ENCODE measurements at regions not wholly inside any gene's neighbourhood (a gene's known extent, or its start where the extent isn't known, plus 50 kb on each side); places are given as distances from the start of the nearest gene placed in this dataset.
"Not testable (repeated sequence)": the region's sequence is repeated elsewhere in the genome, so short reads cannot be mapped to it uniquely, and the experiment has no call there.

DNA sequence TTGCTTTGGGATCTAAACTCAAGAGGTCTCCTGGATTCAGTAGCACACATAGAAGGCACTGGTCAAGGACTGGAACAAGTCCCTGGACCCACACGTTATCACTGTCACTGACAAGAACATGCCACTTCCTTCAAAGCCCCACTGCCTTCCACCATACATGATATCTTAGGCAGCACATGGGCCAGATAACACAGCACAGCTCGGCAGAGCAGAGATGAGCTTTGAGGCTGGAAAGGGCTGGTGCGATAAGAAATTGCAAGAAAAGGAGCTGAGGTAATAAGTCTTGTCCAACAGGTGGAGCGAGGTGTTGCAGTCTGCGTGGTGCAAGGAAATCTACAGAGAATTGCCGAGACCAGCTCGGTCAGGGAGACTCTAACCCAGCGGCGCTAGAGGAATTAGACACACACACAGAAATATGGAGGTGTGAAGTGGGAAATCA is 139.8 kb upstream of the CDK13 start:
- H3K9me3 Mint-ChIP-seq, result no peaks in the 10 kb centered on the region
- H3K4me3 Mint-ChIP-seq, result no peak overlapping the region
- no peak overlapping the region for H3K27ac Mint-ChIP-seq

DNA sequence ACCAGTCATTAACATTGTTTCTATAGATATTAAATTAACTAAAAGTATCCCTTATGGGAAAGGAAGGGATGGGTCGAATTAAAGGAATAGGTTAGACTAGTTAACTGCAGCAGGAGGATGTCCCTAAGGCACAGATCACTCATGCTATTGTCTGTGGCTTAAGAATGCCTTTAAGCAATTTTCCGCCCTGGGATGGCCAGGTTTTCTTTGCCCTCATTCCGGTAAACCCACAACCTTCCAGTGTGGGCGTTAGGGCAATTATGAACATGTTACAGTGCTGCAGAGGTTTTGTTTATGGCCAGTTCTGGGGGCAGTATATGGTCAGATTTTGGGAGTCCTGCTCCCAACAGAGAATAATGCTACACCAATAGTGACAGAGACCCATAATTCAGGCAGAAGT is 139.3 kb upstream of the CDK13 start:
- Mint-ChIP-seq H3K27ac (no peak overlapping the region), H3K4me3 (no peak overlapping the region), H3K36me3 (ENCODE audit: low read depth) (no peaks in the 10 kb centered on the region), H3K4me1 (ENCODE audit: low read depth) (no peaks in the 10 kb centered on the region), H3K9me3 (no peaks in the 10 kb centered on the region), H3K27me3 (peaks cover 19% of the 10 kb centered on the region)

More for the DNA sequence above, 139.8 kb upstream of the CDK13 start:
- Mint-ChIP-seq H3K4me1 (ENCODE audit: low read depth) (no peaks in the 10 kb centered on the region), H3K27me3 (peaks cover 15% of the 10 kb centered on the region), H3K36me3 (ENCODE audit: low read depth) (no peaks in the 10 kb centered on the region)

DNA sequence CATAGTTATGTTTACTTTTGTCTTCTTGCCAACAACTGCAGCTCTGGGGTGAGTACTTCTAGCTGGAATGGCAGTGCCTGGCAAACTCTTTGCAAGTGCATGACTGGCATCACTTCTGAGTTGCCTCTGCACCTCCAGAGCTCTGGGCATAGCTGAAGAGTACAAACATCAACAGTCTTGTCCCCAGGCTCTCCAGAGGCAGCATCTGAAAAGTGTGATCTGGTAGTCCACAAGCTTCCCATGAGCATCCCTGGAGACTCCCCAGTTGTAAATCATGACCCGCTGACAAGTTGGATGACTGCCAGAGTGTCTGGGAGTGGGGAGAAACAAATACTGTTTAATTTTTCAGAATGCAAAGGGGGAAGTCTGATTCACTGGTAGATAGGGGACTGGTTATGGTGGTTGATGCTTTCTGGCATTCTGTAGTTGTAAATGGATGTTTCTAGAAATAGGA is 138.9 kb upstream of the CDK13 start:
- Mint-ChIP-seq H3K4me3 (no peak overlapping the region), H3K4me1 (ENCODE audit: low read depth) (no peaks in the 10 kb centered on the region), H3K27me3 (peaks cover 23% of the 10 kb centered on the region), H3K27ac (no peak overlapping the region), H3K36me3 (ENCODE audit: low read depth) (no peaks in the 10 kb centered on the region), H3K9me3 (no peaks in the 10 kb centered on the region)

DNA sequence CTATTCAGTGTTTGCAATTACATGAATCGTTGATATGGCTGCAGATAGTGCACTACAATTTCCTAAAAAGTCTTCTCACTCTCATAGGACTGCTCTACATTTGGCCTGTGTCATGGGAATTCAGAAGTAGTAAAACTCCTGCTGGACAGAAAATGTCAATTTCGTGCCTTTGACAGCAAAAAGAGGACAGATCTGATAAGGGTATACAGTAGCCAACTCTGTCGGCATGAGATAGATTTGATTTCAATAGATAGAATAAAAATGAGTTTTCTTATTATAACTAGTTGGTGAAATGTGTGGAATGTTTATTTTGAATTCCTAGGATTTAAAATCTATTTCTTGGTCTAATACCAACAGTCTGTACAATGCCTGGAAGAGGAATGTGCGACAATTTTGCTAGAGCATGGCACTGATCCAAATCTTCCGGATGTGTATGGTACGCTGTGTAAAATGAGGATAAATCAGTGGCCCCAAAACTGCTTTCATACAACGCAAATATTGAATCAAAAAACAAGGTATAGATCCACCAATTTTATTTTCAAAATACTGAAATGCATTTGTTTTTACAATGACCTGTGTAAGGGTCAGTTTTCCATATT is 133.5 kb upstream of the CDK13 start:
- H3K27ac Mint-ChIP-seq, result no peak overlapping the region
- no peak overlapping the region for H3K4me3 Mint-ChIP-seq
- H3K36me3 Mint-ChIP-seq (ENCODE audit: low read depth), result no peaks in the 10 kb centered on the region
- H3K9me3 Mint-ChIP-seq, result no peaks in the 10 kb centered on the region
- peaks cover 57% of the 10 kb centered on the region for H3K27me3 Mint-ChIP-seq
- no peaks in the 10 kb centered on the region for H3K4me1 Mint-ChIP-seq (ENCODE audit: low read depth)

DNA sequence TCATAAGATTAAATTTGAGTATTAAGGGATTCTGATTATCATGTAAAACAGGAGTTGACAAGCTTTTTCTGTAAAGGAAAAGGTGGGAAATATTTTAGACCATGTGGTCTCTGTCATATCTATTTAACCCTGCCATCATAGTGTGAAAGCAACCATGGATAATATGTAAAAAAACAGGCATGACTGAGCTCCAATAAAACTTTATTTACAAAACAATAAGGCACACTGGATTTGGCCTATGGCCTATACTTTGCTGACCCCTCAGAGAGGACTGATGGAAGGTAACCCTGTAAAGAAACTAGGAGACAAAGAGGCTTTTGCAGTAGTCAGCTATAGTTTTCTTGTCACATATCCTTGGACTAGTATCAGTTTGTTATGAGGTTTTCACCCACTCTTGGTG is 130.5 kb upstream of the CDK13 start:
- Mint-ChIP-seq H3K27me3 (peaks cover 60% of the 10 kb centered on the region), H3K9me3 (no peaks in the 10 kb centered on the region), H3K4me3 (no peak overlapping the region), H3K36me3 (ENCODE audit: low read depth) (no peaks in the 10 kb centered on the region), H3K27ac (no peak overlapping the region), H3K4me1 (ENCODE audit: low read depth) (no peaks in the 10 kb centered on the region)

DNA sequence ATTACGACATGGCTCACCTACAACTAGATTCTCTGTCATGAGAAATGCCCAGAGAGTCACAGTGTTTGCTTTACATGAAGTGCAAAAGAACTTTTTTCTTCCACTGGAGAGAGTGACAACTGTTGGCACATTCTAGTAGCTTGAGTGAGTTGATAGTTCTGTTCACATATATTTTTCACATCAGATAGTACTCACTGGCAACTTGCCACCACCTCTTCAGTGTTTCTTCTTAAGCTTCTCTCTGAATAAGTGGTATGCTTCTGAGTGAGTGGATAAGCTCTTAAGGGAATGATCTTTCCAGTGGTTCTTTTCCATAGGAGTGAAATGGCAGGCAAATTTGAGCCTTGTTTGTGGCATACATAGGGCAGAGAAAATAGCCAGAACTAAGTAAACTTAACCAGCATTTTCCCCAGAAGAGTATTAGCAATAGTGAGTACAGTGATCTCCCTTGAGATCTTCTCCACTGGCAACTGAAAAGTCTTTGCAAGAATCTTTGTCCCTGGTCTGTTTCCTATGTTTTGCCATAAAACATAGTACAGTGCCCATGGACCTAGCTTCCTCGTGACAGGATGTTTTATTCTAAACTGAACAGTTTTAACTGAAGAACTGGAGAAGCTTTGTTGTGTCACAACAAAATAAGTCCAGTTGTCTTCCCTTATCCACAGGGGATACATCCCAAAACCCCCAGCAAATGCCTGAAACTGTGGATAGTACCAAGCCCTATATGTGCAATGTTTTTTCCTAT is 125.4 kb upstream of the CDK13 start:
- Mint-ChIP-seq H3K27ac (no peak overlapping the region), H3K27me3 (peaks cover 54% of the 10 kb centered on the region), H3K36me3 (ENCODE audit: low read depth) (no peaks in the 10 kb centered on the region), H3K4me1 (ENCODE audit: low read depth) (no peaks in the 10 kb centered on the region), H3K4me3 (no peak overlapping the region), H3K9me3 (no peaks in the 10 kb centered on the region)

DNA sequence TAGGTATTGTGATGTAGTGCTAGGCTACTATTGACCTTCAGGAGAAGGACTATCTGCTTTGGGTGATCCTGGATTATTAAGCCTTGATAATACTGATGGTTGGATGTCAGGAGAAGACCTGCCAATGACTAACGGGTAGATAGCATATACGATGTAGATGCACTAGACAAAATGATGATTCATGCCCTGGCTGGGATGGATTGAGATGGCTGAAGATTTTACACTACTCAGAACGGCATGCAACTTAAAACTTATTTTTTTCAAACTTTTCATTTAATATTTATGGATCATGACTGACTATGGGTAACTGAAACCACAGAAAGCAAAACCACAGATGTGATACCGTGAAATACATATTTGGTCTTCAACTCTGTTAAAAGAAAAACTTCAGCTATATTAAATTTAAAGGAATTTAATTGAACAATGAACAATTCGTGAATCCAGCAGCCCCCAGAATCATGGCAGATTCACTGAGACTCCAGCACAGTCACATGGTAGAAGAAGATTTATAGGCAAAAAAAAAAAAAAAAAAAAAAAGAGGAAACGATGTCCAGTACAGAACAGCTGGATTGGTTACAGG is 124.6 kb upstream of the CDK13 start:
- H3K4me1 Mint-ChIP-seq (ENCODE audit: low read depth), result no peaks in the 10 kb centered on the region
- H3K36me3 Mint-ChIP-seq (ENCODE audit: low read depth), result no peaks in the 10 kb centered on the region
- peaks cover 58% of the 10 kb centered on the region for H3K27me3 Mint-ChIP-seq
- H3K4me3 Mint-ChIP-seq, result no peak overlapping the region
- no peaks in the 10 kb centered on the region for H3K9me3 Mint-ChIP-seq
- H3K27ac Mint-ChIP-seq, result no peak overlapping the region

DNA sequence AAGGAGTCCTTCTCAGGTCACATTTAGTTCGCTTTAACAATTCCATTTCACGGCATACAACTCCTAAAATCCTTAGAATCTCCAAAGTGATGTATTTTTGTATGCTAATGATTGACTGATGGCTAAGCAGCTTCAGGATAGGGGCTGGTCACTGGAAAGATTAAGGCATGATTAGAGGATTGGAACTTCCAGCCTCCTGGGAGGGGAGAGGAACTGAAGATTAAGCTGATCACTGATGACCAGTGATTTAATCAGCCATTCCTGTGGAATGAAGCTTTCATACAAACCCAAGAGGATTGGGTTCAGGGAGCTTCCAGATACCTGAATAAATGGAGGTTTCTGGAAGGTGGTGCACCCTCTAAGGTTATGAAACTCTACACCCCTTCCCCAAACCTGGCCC is 123.9 kb upstream of the CDK13 start:
- Mint-ChIP-seq H3K4me1 (ENCODE audit: low read depth) (no peaks in the 10 kb centered on the region), H3K9me3 (no peaks in the 10 kb centered on the region), H3K27me3 (peaks cover 53% of the 10 kb centered on the region), H3K27ac (no peak overlapping the region), H3K4me3 (no peak overlapping the region), H3K36me3 (ENCODE audit: low read depth) (no peaks in the 10 kb centered on the region)

DNA sequence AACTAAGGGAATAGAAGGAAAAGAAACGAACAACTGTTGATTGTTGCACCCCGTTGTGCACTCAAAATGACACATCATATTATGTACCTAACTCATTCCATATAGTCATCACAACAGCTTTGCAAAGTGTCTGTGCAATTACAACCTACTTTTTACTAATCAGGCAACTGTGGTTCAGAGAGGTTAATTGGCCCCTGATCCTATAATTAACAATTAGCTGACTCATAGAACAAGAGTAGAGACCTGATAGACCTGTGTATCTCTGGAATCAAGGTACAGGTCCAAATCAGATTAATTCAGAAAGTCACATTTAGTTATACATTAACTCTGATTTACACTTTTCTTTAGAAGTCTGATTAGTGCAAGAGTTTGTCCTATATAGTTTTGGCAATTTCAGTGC is 122.5 kb upstream of the CDK13 start:
- Mint-ChIP-seq H3K36me3 (ENCODE audit: low read depth) (no peaks in the 10 kb centered on the region), H3K4me1 (ENCODE audit: low read depth) (no peaks in the 10 kb centered on the region), H3K9me3 (no peaks in the 10 kb centered on the region), H3K4me3 (no peak overlapping the region), H3K27me3 (peaks cover 56% of the 10 kb centered on the region), H3K27ac (no peak overlapping the region)

DNA sequence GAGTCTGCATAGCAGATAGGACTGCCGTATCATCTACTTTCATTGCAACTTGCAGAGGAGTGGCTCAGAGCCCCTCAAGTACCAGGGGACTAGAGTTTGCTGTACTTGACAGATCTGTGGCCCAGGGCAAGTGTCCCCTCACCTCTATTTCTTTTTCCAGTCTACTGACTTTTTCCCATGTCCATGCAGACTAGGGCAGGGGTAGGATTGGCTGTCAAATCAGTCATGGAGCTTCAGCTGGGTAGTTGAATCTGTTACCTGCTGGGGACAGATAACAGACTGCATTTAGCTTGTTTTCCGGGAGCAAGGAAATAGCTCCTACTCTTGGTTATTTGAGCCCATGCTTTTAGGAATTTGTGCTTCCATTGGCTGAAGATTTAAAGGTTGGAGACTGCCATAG is 121.0 kb upstream of the CDK13 start:
- H3K4me1 Mint-ChIP-seq (ENCODE audit: low read depth), result no peaks in the 10 kb centered on the region
- no peaks in the 10 kb centered on the region for H3K9me3 Mint-ChIP-seq
- H3K36me3 Mint-ChIP-seq (ENCODE audit: low read depth), result no peaks in the 10 kb centered on the region
- H3K27me3 Mint-ChIP-seq, result peaks cover 57% of the 10 kb centered on the region
- no peak overlapping the region for H3K4me3 Mint-ChIP-seq
- no peak overlapping the region for H3K27ac Mint-ChIP-seq

DNA sequence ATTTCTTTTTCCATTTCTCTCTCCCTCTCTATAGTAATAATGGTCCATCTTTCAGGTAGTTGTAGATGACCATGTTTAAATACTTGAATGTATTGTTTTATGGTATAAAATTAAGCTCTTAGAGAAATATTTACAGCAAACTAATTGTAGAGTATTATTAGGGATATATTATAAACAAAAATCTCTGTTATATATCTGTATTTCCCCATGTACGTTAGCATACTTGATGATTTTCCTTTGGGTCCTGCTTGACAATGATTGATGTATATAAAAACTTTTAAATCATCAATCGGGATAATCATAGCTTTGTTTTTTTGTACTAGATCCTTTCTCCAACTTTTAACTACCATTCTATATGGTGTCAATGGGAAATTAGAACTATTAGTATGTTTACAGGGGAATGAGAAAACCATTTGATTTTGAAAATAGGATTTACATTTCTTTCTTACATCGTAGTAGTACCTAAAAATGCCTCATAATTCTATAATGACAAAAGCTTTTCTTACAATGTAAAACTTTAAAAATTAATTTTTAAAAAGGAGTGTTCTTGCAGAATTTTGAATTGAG is 117.5 kb upstream of the CDK13 start:
- Mint-ChIP-seq H3K4me1 (ENCODE audit: low read depth) (no peaks in the 10 kb centered on the region), H3K4me3 (peak overlapping the region; percentile 39), H3K9me3 (no peaks in the 10 kb centered on the region), H3K27me3 (peaks cover 65% of the 10 kb centered on the region), H3K36me3 (ENCODE audit: low read depth) (no peaks in the 10 kb centered on the region), H3K27ac (no peak overlapping the region)

DNA sequence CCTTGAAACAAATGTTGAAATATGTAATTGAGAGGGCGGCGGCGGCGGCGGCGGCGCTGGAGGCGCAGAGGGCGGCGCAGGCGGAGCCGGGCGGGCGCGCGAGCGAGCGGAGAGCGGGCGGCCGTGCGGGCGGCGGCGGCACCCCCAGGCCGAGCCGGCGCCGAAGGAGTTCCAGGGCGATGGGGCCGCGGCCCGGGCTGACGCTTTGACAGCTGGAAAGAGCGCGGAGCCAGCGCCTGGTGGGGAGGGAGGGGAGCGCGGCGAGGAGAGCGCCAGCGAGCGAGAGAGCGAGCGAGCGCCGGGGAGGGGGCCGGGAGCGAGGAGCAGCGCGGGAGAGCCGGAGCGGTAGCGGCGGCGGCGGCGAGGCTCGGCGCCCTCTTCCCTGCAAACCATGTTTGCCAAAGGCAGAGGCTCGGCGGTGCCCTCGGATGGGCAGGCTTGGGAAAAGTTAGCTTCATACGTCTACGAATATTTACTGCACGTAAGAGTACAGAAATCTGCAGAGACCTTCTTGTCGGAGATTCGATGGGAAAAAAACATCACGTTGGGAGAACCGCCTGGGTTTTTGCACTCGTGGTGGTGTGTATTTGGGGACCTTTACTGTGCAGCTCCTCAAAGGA is 116.8 kb upstream of the CDK13 start:
- H3K27me3 Mint-ChIP-seq, result peaks cover 61% of the 10 kb centered on the region

DNA sequence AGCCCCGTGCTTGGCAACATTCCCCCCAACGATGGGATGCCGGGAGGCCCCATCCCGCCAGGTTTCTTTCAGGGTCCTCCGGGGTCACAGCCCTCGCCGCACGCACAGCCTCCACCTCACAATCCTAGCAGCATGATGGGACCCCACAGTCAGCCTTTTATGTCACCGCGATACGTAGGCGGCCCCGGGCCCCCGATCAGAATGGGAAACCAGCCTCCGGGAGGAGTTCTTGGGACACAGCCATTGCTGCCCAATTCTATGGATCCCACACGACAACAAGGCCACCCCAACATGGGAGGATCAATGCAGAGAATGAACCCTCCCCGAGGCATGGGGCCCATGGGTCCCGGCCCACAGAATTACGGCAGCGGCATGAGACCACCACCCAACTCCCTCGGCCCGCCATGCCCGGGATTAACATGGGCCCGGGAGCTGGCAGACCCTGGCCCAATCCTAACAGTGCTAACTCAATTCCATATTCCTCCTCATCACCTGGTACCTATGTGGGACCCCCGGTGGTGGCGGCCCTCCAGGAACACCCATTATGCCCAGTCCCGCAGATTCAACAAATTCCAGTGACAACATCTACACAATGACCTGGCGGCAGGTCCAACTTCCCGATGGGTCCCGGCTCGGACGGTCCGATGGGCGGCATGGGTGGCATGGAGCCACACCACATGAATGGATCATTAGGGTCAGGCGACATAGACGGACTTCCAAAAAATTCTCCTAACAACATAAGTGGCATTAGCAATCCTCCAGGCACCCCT is 116.0 kb upstream of the CDK13 start:
- Mint-ChIP-seq H3K27me3 (peaks cover 56% of the 10 kb centered on the region), H3K4me3 (peak overlapping the region; percentile 40)
- H3K4me1 Mint-ChIP-seq (ENCODE audit: low read depth); H3K9me3 Mint-ChIP-seq; H3K36me3 Mint-ChIP-seq (ENCODE audit: low read depth); H3K27ac Mint-ChIP-seq: not testable (repeated sequence)

More for the DNA sequence above, 116.8 kb upstream of the CDK13 start:
- not testable (repeated sequence) for H3K36me3 Mint-ChIP-seq (ENCODE audit: low read depth); H3K27ac Mint-ChIP-seq; H3K9me3 Mint-ChIP-seq; H3K4me1 Mint-ChIP-seq (ENCODE audit: low read depth)
- peak overlapping the region; percentile 40 for H3K4me3 Mint-ChIP-seq

DNA sequence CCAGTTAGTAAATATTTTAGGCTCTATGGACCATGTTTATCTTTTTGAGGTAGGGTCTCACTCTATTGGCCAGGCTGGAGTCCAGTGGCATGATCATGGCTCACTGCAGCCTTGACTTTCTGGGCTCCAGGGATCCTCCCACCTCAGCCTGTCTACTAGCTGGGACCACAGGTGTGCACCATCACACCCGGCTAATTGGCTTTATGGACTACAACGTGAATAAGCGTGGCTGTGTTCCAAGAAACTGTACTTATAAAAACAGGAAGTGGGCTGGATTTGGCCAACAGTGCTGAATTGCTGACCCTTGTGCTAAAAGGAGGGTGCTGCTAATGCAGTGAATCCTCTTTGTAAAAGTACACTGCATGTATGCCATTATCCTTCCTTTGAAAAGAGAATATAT is 111.7 kb upstream of the CDK13 start:
- H3K27me3 Mint-ChIP-seq, result peaks cover 61% of the 10 kb centered on the region
- no peak overlapping the region for H3K27ac Mint-ChIP-seq
- no peaks in the 10 kb centered on the region for H3K9me3 Mint-ChIP-seq
- no peaks in the 10 kb centered on the region for H3K4me1 Mint-ChIP-seq (ENCODE audit: low read depth)
- H3K36me3 Mint-ChIP-seq (ENCODE audit: low read depth), result no peaks in the 10 kb centered on the region
- H3K4me3 Mint-ChIP-seq, result no peak overlapping the region

Measured in stimulated activated naive CD8-positive, alpha-beta T cell treated with anti-CD3 and anti-CD28 coated beads, Interleukin-15, Interleukin-2, amounts not matched to agents 100 ng/mL and 50 ng/mL, for 24 hours (primary cell).